ENCODE measurements at regions not wholly inside any gene's neighbourhood (a gene's known extent, or its start where the extent isn't known, plus 50 kb on each side); places are given as distances from the start of the nearest gene placed in this dataset.
A peak's percentile ranks its signal among the peaks of the same experiment; 100 is the strongest.
"Not testable (repeated sequence)": the region's sequence is repeated elsewhere in the genome, so short reads cannot be mapped to it uniquely, and the experiment has no call there.

GRCh38 chr10:23493711-23494110 lies 54.8 kb downstream of the OTUD1 start:
- peaks cover 0 to 4% (median 0%) of the 10 kb centered on the region in 5 experiments for H3K27me3 ChIP-seq (replicated peaks in 2 of 5; ENCODE audit: control insufficient read depth in 4 of 5, insufficient read depth in 5 of 5, low read length in 4 of 5)
- CTCF ChIA-PET = no interaction called here
- 93% methylated on average over 2 of the region's 2 CpGs for WGBS (ENCODE audit: insufficient coverage)
- H3K4me1 ChIP-seq (ENCODE audit: control extremely low read depth in 1 of 4, control insufficient read depth in 4 of 4, insufficient read depth in 4 of 4, low read length in 3 of 4) = no peaks in the 10 kb centered on the region
- POLR2A ChIA-PET = no interaction called here
- no peak overlapping the region for H3K4me3 ChIP-seq (ENCODE audit: control insufficient read depth in 1 of 7, extremely low read depth in 1 of 7, insufficient read depth in 4 of 7, low read depth in 2 of 7, low read length in 6 of 7)
- H3K36me3 ChIP-seq (ENCODE audit: control insufficient read depth in 4 of 4, insufficient read depth in 4 of 4, low read length in 3 of 4) = no peaks in the 10 kb centered on the region
- peaks cover 0 to 2% (median 0%) of the 10 kb centered on the region in 5 experiments for H3K9me3 ChIP-seq (ENCODE audit: control extremely low read depth in 1 of 5, control insufficient read depth in 4 of 5, insufficient read depth in 2 of 5, low read depth in 1 of 5, low read length in 4 of 5)
- no peak for DNase-seq
- no peak overlapping the region for H3K27ac ChIP-seq (ENCODE audit: insufficient read depth in 1 of 2, low read depth in 1 of 2, low read length in 2 of 2, poor library complexity in 1 of 2, severe bottlenecking in 2 of 2)

- no peaks in the 10 kb centered on the region for H3K9me3 ChIP-seq (ENCODE audit: control extremely low read depth in 1 of 5, control insufficient read depth in 4 of 5, insufficient read depth in 2 of 5, low read depth in 1 of 5, low read length in 4 of 5)
- H3K4me1 ChIP-seq (ENCODE audit: control extremely low read depth in 1 of 4, control insufficient read depth in 4 of 4, insufficient read depth in 4 of 4, low read length in 3 of 4) = no peaks in the 10 kb centered on the region
- no peak overlapping the region for H3K4me3 ChIP-seq (ENCODE audit: control insufficient read depth in 1 of 7, extremely low read depth in 1 of 7, insufficient read depth in 4 of 7, low read depth in 2 of 7, low read length in 6 of 7)
- CTCF ChIA-PET = interaction anchor here (1.0 kb wide), 1 partner anchor 25 kb away, joined by 3 read pairs; no protein-coding TSS in a partner anchor
- no peaks in the 10 kb centered on the region for H3K27me3 ChIP-seq (replicated peaks in 2 of 5; ENCODE audit: control insufficient read depth in 4 of 5, insufficient read depth in 5 of 5, low read length in 4 of 5)
- no peak for DNase-seq
- 78% methylated on average over 3 of the region's 5 CpGs for WGBS (ENCODE audit: insufficient coverage)
- POLR2A ChIA-PET = no interaction called here
- no peak overlapping the region for H3K27ac ChIP-seq (ENCODE audit: insufficient read depth in 1 of 2, low read depth in 1 of 2, low read length in 2 of 2, poor library complexity in 1 of 2, severe bottlenecking in 2 of 2)
- no peaks in the 10 kb centered on the region for H3K36me3 ChIP-seq (ENCODE audit: control insufficient read depth in 4 of 4, insufficient read depth in 4 of 4, low read length in 3 of 4)
These were observed 57.9 kb downstream of the OTUD1 start for GRCh38 chr10:23496727-23497126.

GRCh38 chr10:23499372-23500132 lies 60.7 kb downstream of the OTUD1 start:
- CTCF ChIA-PET = no interaction called here
- H3K36me3 ChIP-seq (ENCODE audit: control insufficient read depth in 4 of 4, insufficient read depth in 4 of 4, low read length in 3 of 4) = no peaks in the 10 kb centered on the region
- WGBS (ENCODE audit: insufficient coverage) = 87% methylated on average over 8 of the region's 10 CpGs
- H3K4me1 ChIP-seq (ENCODE audit: control extremely low read depth in 1 of 4, control insufficient read depth in 4 of 4, insufficient read depth in 4 of 4, low read length in 3 of 4) = no peaks in the 10 kb centered on the region
- no peak overlapping the region for H3K27ac ChIP-seq (ENCODE audit: insufficient read depth in 1 of 2, low read depth in 1 of 2, low read length in 2 of 2, poor library complexity in 1 of 2, severe bottlenecking in 2 of 2)
- DNase-seq = no peak
- POLR2A ChIA-PET = no interaction called here
- H3K4me3 ChIP-seq (ENCODE audit: control insufficient read depth in 1 of 7, extremely low read depth in 1 of 7, insufficient read depth in 4 of 7, low read depth in 2 of 7, low read length in 6 of 7) = no peak overlapping the region
- no peaks in the 10 kb centered on the region for H3K9me3 ChIP-seq (ENCODE audit: control extremely low read depth in 1 of 5, control insufficient read depth in 4 of 5, insufficient read depth in 2 of 5, low read depth in 1 of 5, low read length in 4 of 5)
- no peaks in the 10 kb centered on the region for H3K27me3 ChIP-seq (replicated peaks in 2 of 5; ENCODE audit: control insufficient read depth in 4 of 5, insufficient read depth in 5 of 5, low read length in 4 of 5)

- ChIA-PET CTCF (no interaction called here), POLR2A (no interaction called here)
- Histone ChIP-seq H3K9me3 (ENCODE audit: control extremely low read depth in 1 of 5, control insufficient read depth in 4 of 5, insufficient read depth in 2 of 5, low read depth in 1 of 5, low read length in 4 of 5) (no peaks in the 10 kb centered on the region), H3K4me1 (ENCODE audit: control extremely low read depth in 1 of 4, control insufficient read depth in 4 of 4, insufficient read depth in 4 of 4, low read length in 3 of 4) (no peaks in the 10 kb centered on the region), H3K27ac (ENCODE audit: insufficient read depth in 1 of 2, low read depth in 1 of 2, low read length in 2 of 2, poor library complexity in 1 of 2, severe bottlenecking in 2 of 2) (no peak overlapping the region), H3K4me3 (ENCODE audit: control insufficient read depth in 1 of 7, extremely low read depth in 1 of 7, insufficient read depth in 4 of 7, low read depth in 2 of 7, low read length in 6 of 7) (no peak overlapping the region), H3K36me3 (ENCODE audit: control insufficient read depth in 4 of 4, insufficient read depth in 4 of 4, low read length in 3 of 4) (no peaks in the 10 kb centered on the region), H3K27me3 (replicated peaks in 2 of 5; ENCODE audit: control insufficient read depth in 4 of 5, insufficient read depth in 5 of 5, low read length in 4 of 5) (no peaks in the 10 kb centered on the region)
- 91% methylated on average over 1 of the region's 4 CpGs for WGBS (ENCODE audit: insufficient coverage)
- DNase-seq = no peak
These were observed 67.1 kb downstream of the OTUD1 start for GRCh38 chr10:23505797-23506465.

- ChIA-PET POLR2A (no interaction called here), CTCF (no interaction called here)
- Histone ChIP-seq H3K27me3 (replicated peaks in 2 of 5; ENCODE audit: control insufficient read depth in 4 of 5, insufficient read depth in 5 of 5, low read length in 4 of 5) (peaks cover 0 to 3% (median 2%) of the 10 kb centered on the region in 5 experiments), H3K9me3 (ENCODE audit: control extremely low read depth in 1 of 5, control insufficient read depth in 4 of 5, insufficient read depth in 2 of 5, low read depth in 1 of 5, low read length in 4 of 5) (no peaks in the 10 kb centered on the region), H3K4me3 (ENCODE audit: control insufficient read depth in 1 of 7, extremely low read depth in 1 of 7, insufficient read depth in 4 of 7, low read depth in 2 of 7, low read length in 6 of 7) (no peak overlapping the region), H3K4me1 (ENCODE audit: control extremely low read depth in 1 of 4, control insufficient read depth in 4 of 4, insufficient read depth in 4 of 4, low read length in 3 of 4) (no peaks in the 10 kb centered on the region), H3K27ac (ENCODE audit: insufficient read depth in 1 of 2, low read depth in 1 of 2, low read length in 2 of 2, poor library complexity in 1 of 2, severe bottlenecking in 2 of 2) (no peak overlapping the region), H3K36me3 (ENCODE audit: control insufficient read depth in 4 of 4, insufficient read depth in 4 of 4, low read length in 3 of 4) (no peaks in the 10 kb centered on the region)
- 95% methylated on average over 7 of the region's 10 CpGs for WGBS (ENCODE audit: insufficient coverage)
- peak in 1 of 3 donors; percentile 10 for DNase-seq
These were observed 73.6 kb downstream of the OTUD1 start for GRCh38 chr10:23512355-23513058.

GRCh38 chr10:23513621-23514020 lies 74.7 kb downstream of the OTUD1 start:
- 93% methylated on average over 3 of the region's 7 CpGs for WGBS (ENCODE audit: insufficient coverage)
- H3K36me3 ChIP-seq (ENCODE audit: control insufficient read depth in 4 of 4, insufficient read depth in 4 of 4, low read length in 3 of 4); DNase-seq; POLR2A ChIA-PET; H3K4me3 ChIP-seq (ENCODE audit: control insufficient read depth in 1 of 7, extremely low read depth in 1 of 7, insufficient read depth in 4 of 7, low read depth in 2 of 7, low read length in 6 of 7); H3K27ac ChIP-seq (ENCODE audit: insufficient read depth in 1 of 2, low read depth in 1 of 2, low read length in 2 of 2, poor library complexity in 1 of 2, severe bottlenecking in 2 of 2); CTCF ChIA-PET; H3K4me1 ChIP-seq (ENCODE audit: control extremely low read depth in 1 of 4, control insufficient read depth in 4 of 4, insufficient read depth in 4 of 4, low read length in 3 of 4); H3K9me3 ChIP-seq (ENCODE audit: control extremely low read depth in 1 of 5, control insufficient read depth in 4 of 5, insufficient read depth in 2 of 5, low read depth in 1 of 5, low read length in 4 of 5); H3K27me3 ChIP-seq (replicated peaks in 2 of 5; ENCODE audit: control insufficient read depth in 4 of 5, insufficient read depth in 5 of 5, low read length in 4 of 5): not testable (repeated sequence)

- no peak for DNase-seq
- Histone ChIP-seq H3K27ac (ENCODE audit: insufficient read depth in 1 of 2, low read depth in 1 of 2, low read length in 2 of 2, poor library complexity in 1 of 2, severe bottlenecking in 2 of 2) (no peak overlapping the region), H3K27me3 (replicated peaks in 2 of 5; ENCODE audit: control insufficient read depth in 4 of 5, insufficient read depth in 5 of 5, low read length in 4 of 5) (peaks cover 0 to 3% (median 2%) of the 10 kb centered on the region in 5 experiments), H3K4me3 (ENCODE audit: control insufficient read depth in 1 of 7, extremely low read depth in 1 of 7, insufficient read depth in 4 of 7, low read depth in 2 of 7, low read length in 6 of 7) (no peak overlapping the region), H3K9me3 (ENCODE audit: control extremely low read depth in 1 of 5, control insufficient read depth in 4 of 5, insufficient read depth in 2 of 5, low read depth in 1 of 5, low read length in 4 of 5) (no peaks in the 10 kb centered on the region), H3K36me3 (ENCODE audit: control insufficient read depth in 4 of 4, insufficient read depth in 4 of 4, low read length in 3 of 4) (no peaks in the 10 kb centered on the region), H3K4me1 (ENCODE audit: control extremely low read depth in 1 of 4, control insufficient read depth in 4 of 4, insufficient read depth in 4 of 4, low read length in 3 of 4) (no peaks in the 10 kb centered on the region)
- CTCF ChIA-PET = interaction anchor here (1.6 kb wide), 1 partner anchor 15 kb away, joined by 5 read pairs; no protein-coding TSS in a partner anchor
- 92% methylated on average over 2 of the region's 4 CpGs for WGBS (ENCODE audit: insufficient coverage)
- POLR2A ChIA-PET = no interaction called here
These were observed 75.4 kb downstream of the OTUD1 start for GRCh38 chr10:23514321-23514720.
